ENCODE measurements at regions not wholly inside any gene's neighbourhood (a gene's known extent, or its start where the extent isn't known, plus 50 kb on each side); places are given as distances from the start of the nearest gene placed in this dataset.

DNA sequence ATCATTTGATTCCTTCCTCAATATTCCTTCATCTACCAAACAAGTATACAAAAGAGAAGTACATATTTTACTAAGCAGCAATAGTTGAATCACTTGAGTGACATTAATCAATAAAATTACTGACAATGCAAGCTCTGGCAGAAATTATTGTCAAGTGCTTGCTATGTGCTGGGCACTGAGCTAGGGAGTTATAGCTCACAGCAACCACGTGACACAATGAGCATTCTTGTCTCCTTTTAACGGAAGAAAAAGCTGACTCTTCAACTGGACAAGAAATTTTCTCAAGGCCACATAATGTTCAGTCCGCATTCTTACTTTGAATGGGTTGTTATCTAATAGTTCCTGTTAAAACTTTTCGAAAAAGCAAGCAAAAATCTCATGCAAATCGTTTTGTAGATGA, 500.1 kb downstream of the PYDC2 start:
- Histone ChIP-seq H3K9me3 (no peaks in the 10 kb centered on the region), H3K4me1 (ENCODE audit: low read depth) (no peaks in the 10 kb centered on the region), H3K4me3 (no peak overlapping the region), H3K36me3 (ENCODE audit: low read depth) (no peaks in the 10 kb centered on the region)
- intact Hi-C loops (cut with DNase I, micrococcal nuclease) = no loop called here
- ATAC-seq (no peak), DNase-seq (no peak)
- TF ChIP-seq, protein P1, sequence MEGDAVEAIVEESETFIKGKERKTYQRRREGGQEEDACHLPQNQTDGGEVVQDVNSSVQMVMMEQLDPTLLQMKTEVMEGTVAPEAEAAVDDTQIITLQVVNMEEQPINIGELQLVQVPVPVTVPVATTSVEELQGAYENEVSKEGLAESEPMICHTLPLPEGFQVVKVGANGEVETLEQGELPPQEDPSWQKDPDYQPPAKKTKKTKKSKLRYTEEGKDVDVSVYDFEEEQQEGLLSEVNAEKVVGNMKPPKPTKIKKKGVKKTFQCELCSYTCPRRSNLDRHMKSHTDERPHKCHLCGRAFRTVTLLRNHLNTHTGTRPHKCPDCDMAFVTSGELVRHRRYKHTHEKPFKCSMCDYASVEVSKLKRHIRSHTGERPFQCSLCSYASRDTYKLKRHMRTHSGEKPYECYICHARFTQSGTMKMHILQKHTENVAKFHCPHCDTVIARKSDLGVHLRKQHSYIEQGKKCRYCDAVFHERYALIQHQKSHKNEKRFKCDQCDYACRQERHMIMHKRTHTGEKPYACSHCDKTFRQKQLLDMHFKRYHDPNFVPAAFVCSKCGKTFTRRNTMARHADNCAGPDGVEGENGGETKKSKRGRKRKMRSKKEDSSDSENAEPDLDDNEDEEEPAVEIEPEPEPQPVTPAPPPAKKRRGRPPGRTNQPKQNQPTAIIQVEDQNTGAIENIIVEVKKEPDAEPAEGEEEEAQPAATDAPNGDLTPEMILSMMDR (IDR thresholded peaks at IDR 0.05) = no peak

DNA sequence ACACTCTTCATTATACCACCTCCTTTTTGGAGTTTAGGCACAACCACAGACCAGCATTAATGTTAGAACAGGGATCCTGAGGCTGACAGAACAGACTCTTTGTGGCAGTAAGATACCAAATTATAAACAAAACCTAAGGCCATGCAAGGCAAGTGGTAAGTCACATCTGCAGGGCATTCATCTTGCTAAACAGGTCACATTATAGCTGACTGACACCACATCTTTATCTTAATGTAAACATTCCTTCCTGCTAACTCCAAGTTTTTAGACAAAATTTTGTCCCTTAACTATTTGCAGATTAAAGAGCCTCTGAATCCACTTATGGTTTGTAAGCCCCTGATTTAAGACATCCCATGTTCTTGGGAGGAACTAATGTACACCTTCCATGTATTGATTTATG, 500.6 kb downstream of the PYDC2 start:
- Histone ChIP-seq H3K36me3 (ENCODE audit: low read depth) (no peaks in the 10 kb centered on the region), H3K9me3 (no peaks in the 10 kb centered on the region), H3K4me1 (ENCODE audit: low read depth) (no peaks in the 10 kb centered on the region), H3K4me3 (no peak overlapping the region)
- intact Hi-C loops (cut with DNase I, micrococcal nuclease) = no loop called here
- no peak for ATAC-seq
- TF ChIP-seq, protein P1 (IDR thresholded peaks at IDR 0.05) = no peak
- DNase-seq = no peak

DNA sequence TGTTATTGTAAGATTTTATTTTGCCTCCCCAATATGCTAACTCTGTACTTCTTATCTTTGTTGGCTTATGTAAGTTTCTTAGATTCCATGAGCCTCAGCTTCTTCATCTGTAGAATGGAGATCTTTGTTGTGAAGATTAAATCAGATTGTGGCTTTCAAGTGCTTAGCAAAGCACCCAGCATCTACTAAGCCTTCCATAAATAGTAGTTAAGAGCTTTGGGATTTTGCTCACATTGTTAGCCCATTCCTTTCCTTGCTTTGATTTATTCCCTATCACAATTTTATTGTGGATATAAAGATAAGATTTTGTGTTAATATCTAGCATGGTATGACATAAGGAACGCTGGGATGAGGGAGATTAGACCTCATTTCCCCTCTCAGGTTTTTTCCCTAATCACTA, 501.4 kb downstream of the PYDC2 start:
- TF ChIP-seq, protein P1 (IDR thresholded peaks at IDR 0.05) = no peak
- DNase-seq (no peak), ATAC-seq (no peak)
- no peaks in the 10 kb centered on the region for H3K4me1 ChIP-seq (ENCODE audit: low read depth)
- no peak overlapping the region for H3K4me3 ChIP-seq
- no peaks in the 10 kb centered on the region for H3K36me3 ChIP-seq (ENCODE audit: low read depth)
- no peaks in the 10 kb centered on the region for H3K9me3 ChIP-seq
- intact Hi-C loops (cut with DNase I, micrococcal nuclease) = no loop called here

DNA sequence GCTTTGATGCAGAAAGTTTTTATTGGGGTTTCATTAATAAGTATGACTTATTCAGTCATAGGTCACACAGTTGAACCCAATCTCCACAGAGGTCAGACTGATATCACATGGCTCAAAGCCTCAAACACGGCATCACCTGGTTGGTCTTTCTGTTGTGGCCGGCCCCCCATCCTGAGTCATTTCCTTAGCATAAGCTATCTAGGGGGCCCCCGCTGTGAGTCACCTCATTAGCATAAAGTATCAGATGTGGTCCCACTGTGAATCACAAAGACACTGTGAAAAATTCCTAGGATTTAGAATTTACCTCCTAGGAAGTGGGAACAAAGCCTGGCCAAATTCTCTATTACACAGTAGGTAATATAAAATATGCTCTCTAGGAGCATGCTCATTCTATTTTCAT, 502.2 kb downstream of the PYDC2 start:
- intact Hi-C loops (cut with DNase I, micrococcal nuclease) = no loop called here
- DNase-seq (no peak), ATAC-seq (no peak)
- no peak overlapping the region for H3K4me3 ChIP-seq
- TF ChIP-seq, protein P1 (IDR thresholded peaks at IDR 0.05) = no peak
- H3K9me3 ChIP-seq = no peaks in the 10 kb centered on the region
- no peaks in the 10 kb centered on the region for H3K4me1 ChIP-seq (ENCODE audit: low read depth)
- H3K36me3 ChIP-seq (ENCODE audit: low read depth) = no peaks in the 10 kb centered on the region

DNA sequence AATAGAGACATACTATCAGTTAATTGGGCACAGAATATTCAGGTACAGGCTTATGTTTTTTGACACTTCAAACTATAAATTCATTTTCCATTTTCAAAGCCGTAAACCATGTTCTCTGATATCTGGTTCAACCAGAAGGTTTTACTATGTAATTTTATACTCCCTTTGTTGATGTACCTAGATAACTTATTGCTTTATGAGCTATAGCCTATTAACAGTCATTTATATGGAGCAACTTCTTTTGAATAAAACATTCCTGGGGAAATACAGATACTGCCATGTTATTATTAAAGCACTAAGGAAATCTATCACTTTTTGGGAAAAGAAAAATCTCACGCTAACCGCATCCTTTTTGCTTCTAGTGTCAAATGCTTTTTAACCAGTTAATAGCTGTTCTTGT, 505.6 kb downstream of the PYDC2 start:
- TF ChIP-seq, protein P1 (IDR thresholded peaks at IDR 0.05) = no peak
- DNase-seq (no peak), ATAC-seq (no peak)
- no peaks in the 10 kb centered on the region for H3K36me3 ChIP-seq (ENCODE audit: low read depth)
- intact Hi-C loops (cut with DNase I, micrococcal nuclease) = no loop called here
- no peaks in the 10 kb centered on the region for H3K4me1 ChIP-seq (ENCODE audit: low read depth)
- no peak overlapping the region for H3K4me3 ChIP-seq
- no peaks in the 10 kb centered on the region for H3K9me3 ChIP-seq

DNA sequence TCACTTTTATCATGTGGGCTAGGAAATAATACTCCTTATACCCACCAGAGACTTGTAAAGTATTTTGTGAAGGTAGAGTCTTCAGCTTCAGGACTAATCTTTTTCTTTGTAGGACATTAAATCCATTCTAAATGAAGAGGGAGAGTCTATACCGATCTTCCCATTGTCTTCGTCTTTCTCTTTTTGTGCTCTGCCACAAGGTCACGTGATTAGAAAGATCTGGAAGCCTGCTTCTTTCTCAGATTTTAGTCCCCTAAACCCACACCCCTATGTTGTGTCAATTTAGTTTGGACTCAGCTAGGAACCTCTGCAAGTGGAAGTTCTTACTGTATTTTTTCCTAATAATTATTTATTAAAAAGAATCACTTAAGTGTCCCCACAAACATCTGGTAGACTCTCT, 507.3 kb downstream of the PYDC2 start:
- Histone ChIP-seq H3K36me3 (ENCODE audit: low read depth) (no peaks in the 10 kb centered on the region), H3K9me3 (no peaks in the 10 kb centered on the region), H3K4me3 (no peak overlapping the region), H3K4me1 (ENCODE audit: low read depth) (no peaks in the 10 kb centered on the region)
- DNase-seq (no peak), ATAC-seq (no peak)
- TF ChIP-seq, protein P1 (IDR thresholded peaks at IDR 0.05) = no peak
- intact Hi-C loops (cut with DNase I, micrococcal nuclease) = no loop called here
